H1 (cell line): ENCODE measurements at regions not wholly inside any gene's neighbourhood (a gene's known extent, or its start where the extent isn't known, plus 50 kb on each side); places are given as distances from the start of the nearest gene placed in this dataset.

Experiments used
- ATF2 ChIP-seq: IDR thresholded peaks from 2 replicates; pipeline ENCODE4 v1.6.1; 2012; ENCODE audit warnings: low read length, inconsistent platforms
- BACH1 ChIP-seq: IDR thresholded peaks from 2 replicates; pipeline ENCODE4 v1.6.1; 2012; ENCODE audit warnings: low read length, improper control_type of control experiment
- BRCA1 ChIP-seq: IDR thresholded peaks from 2 replicates; pipeline ENCODE4 v1.6.1; 2012; ENCODE audit warnings: low read depth, low read length, improper control_type of control experiment
- FOSL1 ChIP-seq: IDR thresholded peaks from 2 replicates; pipeline ENCODE4 v1.6.1; 2011; ENCODE audit warnings: mild to moderate bottlenecking, low read depth, low read length, moderate library complexity; ENCODE audit not compliant: insufficient read depth
- KDM1A ChIP-seq: fragments of 200-600, 300-600 bp; sonication (generic); IDR thresholded peaks from 2 replicates; pipeline ENCODE4 v1.7.1; 2016; ENCODE audit warnings: mild to moderate bottlenecking, low read length, borderline replicate concordance
- POU5F1 ChIP-seq: IDR thresholded peaks from 2 replicates; pipeline ENCODE4 v1.6.1; 2011; ENCODE audit warnings: low read depth, mild to moderate bottlenecking, low read length, moderate library complexity
- SRF ChIP-seq: IDR thresholded peaks from 2 replicates; pipeline ENCODE4 v1.6.1; 2011; ENCODE audit warnings: mild to moderate bottlenecking, low read depth, low read length, moderate library complexity
- TEAD4 ChIP-seq: IDR thresholded peaks from 2 replicates; pipeline ENCODE4 v1.6.1; 2012; ENCODE audit warnings: low read depth, low read length, inconsistent platforms, mixed read lengths
- ZNF274 ChIP-seq: IDR thresholded peaks from 2 replicates; pipeline ENCODE4 v1.7.0; 2012; ENCODE audit warnings: low read length, borderline replicate concordance; ENCODE audit errors: extremely low read depth

DNA sequence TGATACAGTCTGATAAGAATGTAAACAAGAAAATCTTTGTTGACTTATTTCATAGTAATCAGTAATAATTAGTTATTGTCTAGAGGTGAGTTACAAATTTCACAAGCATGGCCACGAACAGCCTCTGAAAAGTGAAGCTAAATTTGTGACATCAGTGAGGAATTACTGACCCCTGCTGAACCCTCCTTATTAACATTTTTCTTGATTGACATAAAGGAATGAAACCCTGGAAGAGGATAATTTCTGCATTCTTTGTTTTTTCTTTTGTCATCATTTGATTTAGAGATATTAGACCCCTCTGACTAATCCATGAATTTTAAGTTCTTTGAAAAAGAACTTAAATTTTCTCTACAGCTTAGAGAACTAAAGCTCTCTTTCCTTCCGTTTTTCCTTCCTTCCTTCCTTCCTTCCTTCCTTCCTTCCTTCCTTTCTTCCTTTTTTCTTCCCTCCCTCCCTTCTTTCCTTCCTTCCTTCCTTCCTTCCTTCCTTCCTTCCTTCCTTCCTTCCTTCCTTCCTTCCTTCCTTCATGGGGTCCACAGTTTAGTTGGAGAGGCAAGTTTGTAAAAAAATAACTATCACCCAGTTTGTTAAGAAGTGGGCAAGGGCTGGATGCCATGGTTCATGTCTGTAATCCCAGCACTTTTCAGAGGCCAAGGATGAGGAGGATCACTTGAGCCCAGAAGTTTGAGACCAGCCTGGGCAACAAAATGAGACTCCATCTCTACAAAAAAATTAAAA lies 387.0 kb downstream of the MTX2 start (continued):
- TF ChIP-seq FOSL1 (no peak), KDM1A (no peak), POU5F1 (no peak), SRF (no peak), ATF2 (no peak), BRCA1 (no peak), ZNF274 (no peak), TEAD4 (no peak), BACH1 (no peak)
